Fibroblast of villous mesenchyme (primary cell): ENCODE measurements at regions not wholly inside any gene's neighbourhood (a gene's known extent, or its start where the extent isn't known, plus 50 kb on each side); places are given as distances from the start of the nearest gene placed in this dataset.

Source experiments
- DNase-seq: peaks from one replicate; pipeline ENCODE4 v3.0.0-alpha.2; 2010; ENCODE audit warnings: low read depth
- H3K4me3 ChIP-seq: 2 replicates; pipeline ENCODE4 v1.5.1; 2011; ENCODE audit warnings: low read depth, mild to moderate bottlenecking, low read length
- CTCF ChIP-seq: IDR thresholded peaks from 2 replicates; pipeline ENCODE4 v1.5.1; 2012; ENCODE audit warnings: low read depth, mild to moderate bottlenecking, low read length; ENCODE audit not compliant: insufficient read depth

GRCh38 chr22:25368271-25368670 lies 148.8 kb downstream of the CRYBB2 start:
- TF ChIP-seq CTCF, result no peak
- no peak overlapping the region for H3K4me3 ChIP-seq
- DNase-seq, result peak; percentile 62

GRCh38 chr22:25369041-25369440 lies 149.6 kb downstream of the CRYBB2 start:
- no peak for TF ChIP-seq CTCF
- H3K4me3 ChIP-seq, result no peak overlapping the region
- DNase-seq, result no peak

GRCh38 chr22:25370322-25370721 lies 150.9 kb downstream of the CRYBB2 start:
- no peak for TF ChIP-seq CTCF
- no peak for DNase-seq
- no peak overlapping the region for H3K4me3 ChIP-seq

- H3K4me3 ChIP-seq, result no peak overlapping the region
- no peak for DNase-seq
- TF ChIP-seq CTCF, result no peak
Observed at GRCh38 chr22:25372000-25372595, 152.7 kb downstream of the CRYBB2 start.

- no peak for DNase-seq
- TF ChIP-seq CTCF, result no peak
- H3K4me3 ChIP-seq, result no peak overlapping the region
Observed at GRCh38 chr22:25373961-25374360, 154.5 kb downstream of the CRYBB2 start.

GRCh38 chr22:25374869-25375268 lies 155.4 kb downstream of the CRYBB2 start:
- no peak for DNase-seq
- no peak overlapping the region for H3K4me3 ChIP-seq
- no peak for TF ChIP-seq CTCF

- no peak for DNase-seq
- TF ChIP-seq CTCF, result no peak
Observed at GRCh38 chr22:25375683-25376082, 156.2 kb downstream of the CRYBB2 start.

More at GRCh38 chr22:25375683-25376082, 156.2 kb downstream of the CRYBB2 start:
- no peak overlapping the region for H3K4me3 ChIP-seq
